Natural killer cell treated with Interleukin-12 subunit alpha and Interleukin-12 subunit beta and Interleukin-15 and Interleukin-18, amount 100 ng/mL, for 72 hours (primary cell): ENCODE measurements at regions not wholly inside any gene's neighbourhood (a gene's known extent, or its start where the extent isn't known, plus 50 kb on each side); places are given as distances from the start of the nearest gene placed in this dataset.

Experiments
- ATAC-seq, 2 donors: fragments of 150-1000 bp; cut with Tn5 transposase in 1 of 2; sonication (Bioruptor Pico), chemical (Tn5 transposase) in 1 of 2; 2 replicates each; pipeline ENCODE4 v1.10.0; 2021
- DNase-seq: peaks from one replicate; pipeline ENCODE4 v3.0.0; 2022; ENCODE audit warnings: low spot score
- H3K27ac Mint-ChIP-seq, 2 donors: 1 replicate in 1 of 2; 2 replicates in 1 of 2; pipeline ENCODE4 v1.8.0; 2022; ENCODE audit warnings: mixed read lengths in 2 of 2, mild to moderate bottlenecking in 1 of 2, moderate library complexity in 1 of 2
- H3K27me3 Mint-ChIP-seq, 2 donors: 1 replicate in 1 of 2; 2 replicates in 1 of 2; pipeline ENCODE4 v1.8.0; 2022; ENCODE audit warnings: mixed read lengths in 2 of 2
- H3K36me3 Mint-ChIP-seq: one replicate; pipeline ENCODE4 v1.8.0; 2022; ENCODE audit warnings: mixed read lengths
- H3K4me1 Mint-ChIP-seq, 2 donors: 1 replicate in 1 of 2; 2 replicates in 1 of 2; pipeline ENCODE4 v1.8.0; 2022; ENCODE audit warnings: low read depth in 2 of 2, mixed read lengths in 2 of 2, mild to moderate bottlenecking in 1 of 2
- H3K4me3 Mint-ChIP-seq: one replicate; pipeline ENCODE4 v1.8.0; 2022; ENCODE audit warnings: mixed read lengths
- H3K9me3 Mint-ChIP-seq: 2 replicates; pipeline ENCODE4 v1.8.0; 2022; ENCODE audit warnings: mixed read lengths

- H3K9me3 Mint-ChIP-seq: peaks cover 3% of the 10 kb centered on the region
- peaks cover 6% of the 10 kb centered on the region for H3K36me3 Mint-ChIP-seq
- no peak for ATAC-seq
- no peak overlapping the region for H3K27ac Mint-ChIP-seq
- no peak for DNase-seq
- H3K4me1 Mint-ChIP-seq: no peaks in the 10 kb centered on the region
- H3K4me3 Mint-ChIP-seq: no peak overlapping the region
- peaks cover 2 to 11% of the 10 kb centered on the region in 2 donors for H3K27me3 Mint-ChIP-seq
Observed at GRCh38 chr3:102074946-102075345, 225.6 kb downstream of the NFKBIZ start.

GRCh38 chr3:102078401-102078800, 229.1 kb downstream of the NFKBIZ start:
- Mint-ChIP-seq H3K4me3 (no peak overlapping the region), H3K9me3 (no peaks in the 10 kb centered on the region), H3K27ac (no peak overlapping the region), H3K36me3 (peaks cover 6% of the 10 kb centered on the region), H3K27me3 (peaks cover 11 to 27% of the 10 kb centered on the region in 2 donors), H3K4me1 (no peaks in the 10 kb centered on the region)
- ATAC-seq (no peak), DNase-seq (no peak)

- Mint-ChIP-seq H3K36me3 (peaks cover 6% of the 10 kb centered on the region), H3K4me3 (no peak overlapping the region), H3K9me3 (no peaks in the 10 kb centered on the region), H3K4me1 (no peaks in the 10 kb centered on the region), H3K27me3 (peaks cover 13 to 27% of the 10 kb centered on the region in 2 donors), H3K27ac (peak overlapping the region in 1 of 2 donors; percentile 57)
- DNase-seq: no peak
- ATAC-seq: no peak
Observed at GRCh38 chr3:102078854-102079808, 229.8 kb downstream of the NFKBIZ start.

- no peak for DNase-seq
- Mint-ChIP-seq H3K4me3 (no peak overlapping the region), H3K27ac (no peak overlapping the region), H3K27me3 (peaks cover 15 to 27% of the 10 kb centered on the region in 2 donors), H3K9me3 (no peaks in the 10 kb centered on the region), H3K4me1 (peaks cover 0 to 2% of the 10 kb centered on the region in 2 donors), H3K36me3 (peaks cover 6% of the 10 kb centered on the region)
- no peak for ATAC-seq
Observed at GRCh38 chr3:102079809-102080197, 230.5 kb downstream of the NFKBIZ start.

- H3K36me3 Mint-ChIP-seq: peaks cover 11% of the 10 kb centered on the region
- H3K27me3 Mint-ChIP-seq: peaks cover 16 to 27% of the 10 kb centered on the region in 2 donors
- no peak for DNase-seq
- H3K9me3 Mint-ChIP-seq: no peaks in the 10 kb centered on the region
- H3K4me1 Mint-ChIP-seq: peaks cover 4 to 14% of the 10 kb centered on the region in 2 donors
- ATAC-seq: no peak
- H3K4me3 Mint-ChIP-seq: no peak overlapping the region
- no peak overlapping the region for H3K27ac Mint-ChIP-seq
Observed at GRCh38 chr3:102081572-102082289, 232.4 kb downstream of the NFKBIZ start.

GRCh38 chr3:102083473-102083872, 234.2 kb downstream of the NFKBIZ start:
- peaks cover 4 to 14% of the 10 kb centered on the region in 2 donors for H3K4me1 Mint-ChIP-seq
- peaks cover 5% of the 10 kb centered on the region for H3K36me3 Mint-ChIP-seq
- ATAC-seq (no peak), DNase-seq (no peak)
- no peaks in the 10 kb centered on the region for H3K9me3 Mint-ChIP-seq
- no peak overlapping the region for H3K27ac Mint-ChIP-seq
- H3K27me3 Mint-ChIP-seq: peaks cover 16% of the 10 kb centered on the region in 2 donors
- H3K4me3 Mint-ChIP-seq: no peak overlapping the region

- Mint-ChIP-seq H3K9me3 (no peaks in the 10 kb centered on the region), H3K4me3 (no peak overlapping the region), H3K36me3 (peaks cover 5% of the 10 kb centered on the region), H3K4me1 (peaks cover 4 to 14% of the 10 kb centered on the region in 2 donors), H3K27me3 (peaks cover 16% of the 10 kb centered on the region in 2 donors), H3K27ac (no peak overlapping the region)
- ATAC-seq (no peak), DNase-seq (no peak)
Observed at GRCh38 chr3:102084006-102084405, 234.7 kb downstream of the NFKBIZ start.

- Mint-ChIP-seq H3K4me1 (peaks cover 4 to 14% of the 10 kb centered on the region in 2 donors), H3K4me3 (no peak overlapping the region), H3K27ac (no peak overlapping the region), H3K36me3 (peaks cover 5% of the 10 kb centered on the region), H3K9me3 (no peaks in the 10 kb centered on the region), H3K27me3 (peaks cover 16% of the 10 kb centered on the region in 2 donors)
- DNase-seq (no peak), ATAC-seq (peak in 1 of 2 donors; percentile 40)
Observed at GRCh38 chr3:102084704-102085103, 235.4 kb downstream of the NFKBIZ start.

GRCh38 chr3:102085431-102086176, 236.3 kb downstream of the NFKBIZ start:
- peaks cover 13 to 16% of the 10 kb centered on the region in 2 donors for H3K27me3 Mint-ChIP-seq
- H3K4me3 Mint-ChIP-seq: peak overlapping the region; percentile 55
- peaks cover 5% of the 10 kb centered on the region for H3K36me3 Mint-ChIP-seq
- no peaks in the 10 kb centered on the region for H3K9me3 Mint-ChIP-seq
- peak overlapping the region; percentile 50 to 74 for H3K27ac Mint-ChIP-seq
- peak; percentile 67 to 81 for ATAC-seq
- DNase-seq: no peak
- H3K4me1 Mint-ChIP-seq: peaks cover 4 to 14% of the 10 kb centered on the region in 2 donors

- H3K27ac Mint-ChIP-seq: no peak overlapping the region
- no peak for ATAC-seq
- H3K9me3 Mint-ChIP-seq: no peaks in the 10 kb centered on the region
- H3K4me1 Mint-ChIP-seq: peaks cover 9 to 23% of the 10 kb centered on the region in 2 donors
- no peak for DNase-seq
- H3K4me3 Mint-ChIP-seq: no peak overlapping the region
- peaks cover 3 to 9% of the 10 kb centered on the region in 2 donors for H3K27me3 Mint-ChIP-seq
- H3K36me3 Mint-ChIP-seq: peaks cover 5% of the 10 kb centered on the region
Observed at GRCh38 chr3:102087236-102087635, 237.9 kb downstream of the NFKBIZ start.

GRCh38 chr3:102089239-102089638, 239.9 kb downstream of the NFKBIZ start:
- Mint-ChIP-seq H3K4me1 (peaks cover 21 to 35% of the 10 kb centered on the region in 2 donors), H3K27me3 (peaks cover 0 to 5% of the 10 kb centered on the region in 2 donors), H3K27ac (no peak overlapping the region)

GRCh38 chr3:102089904-102090720, 240.8 kb downstream of the NFKBIZ start:
- Mint-ChIP-seq H3K36me3 (peaks cover 3% of the 10 kb centered on the region), H3K4me3 (no peak overlapping the region), H3K27me3 (peaks cover 0 to 2% of the 10 kb centered on the region in 2 donors), H3K4me1 (peaks cover 21 to 30% of the 10 kb centered on the region in 2 donors), H3K27ac (no peak overlapping the region), H3K9me3 (no peaks in the 10 kb centered on the region)
- ATAC-seq (no peak), DNase-seq (no peak)

More at GRCh38 chr3:102089239-102089638, 239.9 kb downstream of the NFKBIZ start:
- DNase-seq (no peak), ATAC-seq (no peak)
- peaks cover 5% of the 10 kb centered on the region for H3K36me3 Mint-ChIP-seq
- no peak overlapping the region for H3K4me3 Mint-ChIP-seq
- no peaks in the 10 kb centered on the region for H3K9me3 Mint-ChIP-seq

GRCh38 chr3:102090721-102091045, 241.4 kb downstream of the NFKBIZ start:
- H3K36me3 Mint-ChIP-seq: no peaks in the 10 kb centered on the region
- no peaks in the 10 kb centered on the region for H3K9me3 Mint-ChIP-seq
- H3K4me1 Mint-ChIP-seq: peaks cover 21 to 25% of the 10 kb centered on the region in 2 donors

More at GRCh38 chr3:102090721-102091045, 241.4 kb downstream of the NFKBIZ start:
- no peak for DNase-seq
- no peak for ATAC-seq
- no peak overlapping the region for H3K4me3 Mint-ChIP-seq
- H3K27me3 Mint-ChIP-seq: peaks cover 0 to 2% of the 10 kb centered on the region in 2 donors
- no peak overlapping the region for H3K27ac Mint-ChIP-seq
